Gastroesophageal sphincter (tissue), 3 donors: ENCODE measurements at regions not wholly inside any gene's neighbourhood (a gene's known extent, or its start where the extent isn't known, plus 50 kb on each side); places are given as distances from the start of the nearest gene placed in this dataset.

Experiments used
- POLR2A ChIP-seq, 2 donors: fragments of 450-650 bp; IDR thresholded peaks; one replicate each; pipeline ENCODE4 v1.6.1; 2017; ENCODE audit warnings: antibody characterized with exemption in 2 of 2, mild to moderate bottlenecking in 2 of 2, moderate library complexity in 1 of 2
- POLR2AphosphoS5 ChIP-seq: sonication (generic); formaldehyde crosslinking; IDR thresholded peaks from one replicate; pipeline ENCODE4 v1.6.1; 2017; ENCODE audit warnings: antibody characterized with exemption
- TF ChIP-seq, protein P1 (sequence below), 4 experiments: fragments of 200-600 bp in 2 of 4; fragments of 450-650 bp in 2 of 4; sonication (generic) in 1 of 4; IDR thresholded peaks; one replicate each; pipeline ENCODE4 v1.5.1; 2017 to 2019; ENCODE audit warnings: antibody characterized with exemption in 4 of 4, mild to moderate bottlenecking in 2 of 4, moderate library complexity in 2 of 4

DNA sequence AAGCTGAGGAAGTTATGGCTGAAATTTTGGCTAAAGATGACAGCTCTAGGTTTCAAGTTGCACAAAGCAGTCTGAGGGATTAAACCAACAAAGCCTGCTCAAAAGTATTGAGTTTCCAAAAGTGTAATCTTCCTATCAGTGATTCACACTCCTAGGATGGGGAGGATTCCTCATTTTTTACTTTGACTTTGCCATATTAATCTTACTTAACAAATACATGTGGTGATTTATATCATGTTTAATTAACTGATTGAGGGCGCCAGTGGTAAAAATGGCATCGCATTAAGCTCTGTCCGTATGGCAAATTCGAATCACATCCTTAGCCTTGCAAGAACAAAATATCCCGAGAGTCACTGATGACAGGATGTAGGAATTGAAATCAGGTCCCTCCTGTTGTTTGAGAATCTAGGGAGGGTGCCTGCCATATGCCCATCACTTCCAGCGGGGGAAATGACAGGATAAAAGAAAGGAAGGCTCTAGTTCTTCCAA, 78.1 kb upstream of the ETAA1 start:
- no peak for TF ChIP-seq POLR2A (IDR thresholded peaks at IDR 0.05)
- TF ChIP-seq, protein P1, sequence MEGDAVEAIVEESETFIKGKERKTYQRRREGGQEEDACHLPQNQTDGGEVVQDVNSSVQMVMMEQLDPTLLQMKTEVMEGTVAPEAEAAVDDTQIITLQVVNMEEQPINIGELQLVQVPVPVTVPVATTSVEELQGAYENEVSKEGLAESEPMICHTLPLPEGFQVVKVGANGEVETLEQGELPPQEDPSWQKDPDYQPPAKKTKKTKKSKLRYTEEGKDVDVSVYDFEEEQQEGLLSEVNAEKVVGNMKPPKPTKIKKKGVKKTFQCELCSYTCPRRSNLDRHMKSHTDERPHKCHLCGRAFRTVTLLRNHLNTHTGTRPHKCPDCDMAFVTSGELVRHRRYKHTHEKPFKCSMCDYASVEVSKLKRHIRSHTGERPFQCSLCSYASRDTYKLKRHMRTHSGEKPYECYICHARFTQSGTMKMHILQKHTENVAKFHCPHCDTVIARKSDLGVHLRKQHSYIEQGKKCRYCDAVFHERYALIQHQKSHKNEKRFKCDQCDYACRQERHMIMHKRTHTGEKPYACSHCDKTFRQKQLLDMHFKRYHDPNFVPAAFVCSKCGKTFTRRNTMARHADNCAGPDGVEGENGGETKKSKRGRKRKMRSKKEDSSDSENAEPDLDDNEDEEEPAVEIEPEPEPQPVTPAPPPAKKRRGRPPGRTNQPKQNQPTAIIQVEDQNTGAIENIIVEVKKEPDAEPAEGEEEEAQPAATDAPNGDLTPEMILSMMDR (IDR thresholded peaks at IDR 0.05) = no peak
- no peak for TF ChIP-seq POLR2AphosphoS5
